ENCODE measurements at regions not wholly inside any gene's neighbourhood (a gene's known extent, or its start where the extent isn't known, plus 50 kb on each side); places are given as distances from the start of the nearest gene placed in this dataset.
"Not testable (repeated sequence)": the region's sequence is repeated elsewhere in the genome, so short reads cannot be mapped to it uniquely, and the experiment has no call there.

- not testable (repeated sequence) for TF ChIP-seq CTCF (conservative IDR thresholded peaks at IDR 0.05; ENCODE audit: low read depth in 2 of 2); EZH2phosphoT487 (IDR thresholded peaks at IDR 0.05; ENCODE audit: unreplicated experiment); EZH2 (IDR thresholded peaks at IDR 0.05; ENCODE audit: low read depth, unreplicated experiment); JUNB (IDR thresholded peaks at IDR 0.05; ENCODE audit: unreplicated experiment); POLR2AphosphoS5 (IDR thresholded peaks at IDR 0.05; ENCODE audit: low read depth); NANOG (IDR thresholded peaks at IDR 0.05; ENCODE audit: borderline replicate concordance); ZNF114 (CRISPR knock-in tag; IDR thresholded peaks at IDR 0.05)
- TF ChIP-seq, protein P1, sequence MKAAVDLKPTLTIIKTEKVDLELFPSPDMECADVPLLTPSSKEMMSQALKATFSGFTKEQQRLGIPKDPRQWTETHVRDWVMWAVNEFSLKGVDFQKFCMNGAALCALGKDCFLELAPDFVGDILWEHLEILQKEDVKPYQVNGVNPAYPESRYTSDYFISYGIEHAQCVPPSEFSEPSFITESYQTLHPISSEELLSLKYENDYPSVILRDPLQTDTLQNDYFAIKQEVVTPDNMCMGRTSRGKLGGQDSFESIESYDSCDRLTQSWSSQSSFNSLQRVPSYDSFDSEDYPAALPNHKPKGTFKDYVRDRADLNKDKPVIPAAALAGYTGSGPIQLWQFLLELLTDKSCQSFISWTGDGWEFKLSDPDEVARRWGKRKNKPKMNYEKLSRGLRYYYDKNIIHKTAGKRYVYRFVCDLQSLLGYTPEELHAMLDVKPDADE (IDR thresholded peaks at IDR 0.05) = not testable (repeated sequence)
- TF ChIP-seq, protein P2, sequence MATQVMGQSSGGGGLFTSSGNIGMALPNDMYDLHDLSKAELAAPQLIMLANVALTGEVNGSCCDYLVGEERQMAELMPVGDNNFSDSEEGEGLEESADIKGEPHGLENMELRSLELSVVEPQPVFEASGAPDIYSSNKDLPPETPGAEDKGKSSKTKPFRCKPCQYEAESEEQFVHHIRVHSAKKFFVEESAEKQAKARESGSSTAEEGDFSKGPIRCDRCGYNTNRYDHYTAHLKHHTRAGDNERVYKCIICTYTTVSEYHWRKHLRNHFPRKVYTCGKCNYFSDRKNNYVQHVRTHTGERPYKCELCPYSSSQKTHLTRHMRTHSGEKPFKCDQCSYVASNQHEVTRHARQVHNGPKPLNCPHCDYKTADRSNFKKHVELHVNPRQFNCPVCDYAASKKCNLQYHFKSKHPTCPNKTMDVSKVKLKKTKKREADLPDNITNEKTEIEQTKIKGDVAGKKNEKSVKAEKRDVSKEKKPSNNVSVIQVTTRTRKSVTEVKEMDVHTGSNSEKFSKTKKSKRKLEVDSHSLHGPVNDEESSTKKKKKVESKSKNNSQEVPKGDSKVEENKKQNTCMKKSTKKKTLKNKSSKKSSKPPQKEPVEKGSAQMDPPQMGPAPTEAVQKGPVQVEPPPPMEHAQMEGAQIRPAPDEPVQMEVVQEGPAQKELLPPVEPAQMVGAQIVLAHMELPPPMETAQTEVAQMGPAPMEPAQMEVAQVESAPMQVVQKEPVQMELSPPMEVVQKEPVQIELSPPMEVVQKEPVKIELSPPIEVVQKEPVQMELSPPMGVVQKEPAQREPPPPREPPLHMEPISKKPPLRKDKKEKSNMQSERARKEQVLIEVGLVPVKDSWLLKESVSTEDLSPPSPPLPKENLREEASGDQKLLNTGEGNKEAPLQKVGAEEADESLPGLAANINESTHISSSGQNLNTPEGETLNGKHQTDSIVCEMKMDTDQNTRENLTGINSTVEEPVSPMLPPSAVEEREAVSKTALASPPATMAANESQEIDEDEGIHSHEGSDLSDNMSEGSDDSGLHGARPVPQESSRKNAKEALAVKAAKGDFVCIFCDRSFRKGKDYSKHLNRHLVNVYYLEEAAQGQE (IDR thresholded peaks at IDR 0.05; ENCODE audit: unreplicated experiment) = not testable (repeated sequence)
Observed at GRCh38 chr14:106233191-106233590, 706.8 kb downstream of the TMEM121 start.
